DMS53 (cell line): ENCODE measurements at regions not wholly inside any gene's neighbourhood (a gene's known extent, or its start where the extent isn't known, plus 50 kb on each side); places are given as distances from the start of the nearest gene placed in this dataset.
"Not testable (repeated sequence)": the region's sequence is repeated elsewhere in the genome, so short reads cannot be mapped to it uniquely, and the experiment has no call there.

Experiments used
- DNase-seq: peaks from one replicate; lab custom pipeline; 2025; lab: John Stamatoyannopoulos, UW

GRCh38 chr5:108442063-108442651 is 60.3 kb upstream of the FBXL17 start:
- DNase-seq, result not testable (repeated sequence)

- DNase-seq, result peak; percentile 32
These were observed 55.5 kb upstream of the FBXL17 start for GRCh38 chr5:108437425-108437824.

- DNase-seq, result no peak
These were observed 54.8 kb upstream of the FBXL17 start for GRCh38 chr5:108436696-108437095.

- no peak for DNase-seq
These were observed 51.7 kb upstream of the FBXL17 start for GRCh38 chr5:108433600-108433999.

- no peak for DNase-seq
These were observed 50.1 kb upstream of the FBXL17 start for GRCh38 chr5:108432024-108432423.
